Bone marrow (tissue), 2 donors: ENCODE measurements at regions not wholly inside any gene's neighbourhood (a gene's known extent, or its start where the extent isn't known, plus 50 kb on each side); places are given as distances from the start of the nearest gene placed in this dataset.

Experiments
- DNase-seq, 2 donors: peaks; one replicate each; lab custom pipeline; 2025; lab: John Stamatoyannopoulos, UW

- DNase-seq, result no peak
These were observed 494.1 kb downstream of the TOX3 start for GRCh38 chr16:52052818-52053217.

DNA sequence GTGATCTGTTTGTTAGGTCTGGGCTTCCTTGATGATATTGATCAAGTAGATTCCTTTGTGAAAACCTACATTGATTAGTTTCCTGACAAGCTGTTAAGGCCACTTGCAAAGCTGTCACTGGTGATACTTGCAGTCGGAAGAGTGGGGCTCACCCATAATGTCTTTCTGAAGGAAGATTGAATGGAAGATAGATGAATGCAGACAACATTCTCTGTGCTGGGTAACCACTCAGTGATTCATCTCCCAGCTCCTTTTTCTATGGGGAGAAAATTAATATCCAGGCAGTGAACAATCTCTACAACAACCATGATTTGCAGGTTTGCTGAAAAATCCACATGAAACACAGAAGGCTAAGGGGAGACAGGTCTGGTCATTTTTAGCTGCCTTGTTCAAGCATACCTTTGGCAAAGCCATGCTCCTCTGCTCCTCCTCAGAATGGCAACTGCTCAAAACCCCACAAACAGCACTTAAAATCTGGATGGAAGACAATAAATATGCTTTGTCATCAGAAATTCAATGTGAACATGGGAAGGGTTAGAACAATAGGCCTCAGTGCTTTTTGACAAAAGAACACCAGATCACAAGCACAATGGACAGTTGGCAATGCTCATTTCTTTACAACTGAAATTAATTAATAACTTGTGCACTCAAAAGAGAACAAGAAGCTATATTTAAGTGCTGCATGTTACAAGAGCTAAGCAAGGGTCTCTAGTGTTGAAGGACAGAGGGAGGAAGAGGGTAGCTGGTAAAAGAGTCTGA is 495.4 kb downstream of the TOX3 start:
- DNase-seq, result no peak

GRCh38 chr16:52050418-52050817 is 496.5 kb downstream of the TOX3 start:
- no peak for DNase-seq

- DNase-seq, result no peak
These were observed 511.5 kb downstream of the TOX3 start for GRCh38 chr16:52035436-52035835.

DNA sequence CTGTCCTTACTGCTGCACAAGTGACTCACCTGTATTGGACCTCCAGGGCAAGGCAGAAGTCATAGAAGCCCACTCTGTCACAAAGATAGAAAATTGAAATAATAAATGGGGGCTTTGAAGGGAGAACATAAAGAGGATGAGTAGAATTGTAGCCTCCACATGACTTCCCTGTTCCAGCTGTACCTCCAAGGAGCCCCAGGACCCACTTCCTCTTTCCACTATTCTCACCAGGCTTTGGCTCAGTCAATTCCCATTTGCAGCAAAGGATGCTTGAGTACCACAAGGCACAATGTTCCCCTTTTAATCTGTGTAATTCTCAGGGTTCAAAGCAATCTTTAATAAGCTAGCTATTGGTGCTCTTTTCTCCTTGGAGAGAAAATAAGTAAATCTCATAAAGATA is 512.1 kb downstream of the TOX3 start:
- DNase-seq, result no peak

DNA sequence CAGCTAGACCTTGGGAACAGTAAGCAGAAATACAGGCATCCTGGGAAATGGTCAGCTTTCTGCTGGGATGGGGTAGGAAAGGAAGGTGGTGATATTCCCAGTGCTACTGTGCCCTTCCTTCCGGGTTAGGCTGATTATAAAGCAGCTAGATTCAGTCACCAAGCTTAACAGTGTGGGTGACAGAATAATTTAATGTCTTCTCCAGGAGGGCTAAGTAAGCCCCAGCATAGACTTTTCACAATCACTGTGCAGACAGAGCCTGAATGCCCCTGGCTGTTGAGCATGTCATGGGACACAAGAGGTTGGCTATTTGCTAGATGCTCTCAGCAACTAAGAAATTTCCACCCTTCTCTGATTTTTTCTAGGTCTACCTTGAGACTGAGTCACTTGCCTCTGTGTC is 513.0 kb downstream of the TOX3 start:
- no peak for DNase-seq

DNA sequence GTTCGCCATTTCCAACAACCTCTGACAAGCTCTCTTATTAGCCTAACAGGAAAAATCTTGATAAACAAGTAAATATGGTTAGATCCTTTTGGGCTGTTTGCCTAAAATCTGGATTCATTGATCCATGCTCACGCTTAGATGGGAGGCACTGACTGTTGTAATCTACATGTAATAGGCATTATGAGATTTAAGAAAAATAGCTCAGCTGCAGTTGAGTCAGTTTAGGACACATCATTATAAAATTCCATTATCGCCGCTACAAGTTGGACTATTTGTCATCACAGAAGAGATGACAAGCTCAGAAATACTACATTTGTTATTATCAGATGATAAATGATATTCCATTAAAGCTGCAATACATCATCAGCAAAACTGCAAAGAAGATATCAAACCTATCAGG is 524.0 kb downstream of the TOX3 start:
- DNase-seq, result no peak

DNA sequence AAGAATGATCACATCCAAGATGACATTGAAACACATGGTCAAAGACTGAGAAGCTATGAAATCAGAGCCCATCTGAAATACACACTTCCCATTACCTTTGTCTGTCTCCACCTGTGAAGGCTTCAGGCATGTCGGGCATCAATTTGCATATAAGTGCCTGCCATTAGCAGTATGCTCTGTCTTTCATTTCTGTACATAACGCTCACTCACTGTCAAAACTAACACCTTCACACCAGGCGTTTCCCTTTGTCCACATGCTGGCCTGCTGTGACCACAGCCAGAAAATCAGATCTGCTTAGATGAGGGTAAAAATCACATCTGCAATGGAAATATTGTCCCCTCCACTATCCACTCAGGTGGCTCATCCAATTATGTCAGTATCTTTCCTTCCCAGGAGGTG is 524.8 kb downstream of the TOX3 start:
- DNase-seq, result no peak

DNA sequence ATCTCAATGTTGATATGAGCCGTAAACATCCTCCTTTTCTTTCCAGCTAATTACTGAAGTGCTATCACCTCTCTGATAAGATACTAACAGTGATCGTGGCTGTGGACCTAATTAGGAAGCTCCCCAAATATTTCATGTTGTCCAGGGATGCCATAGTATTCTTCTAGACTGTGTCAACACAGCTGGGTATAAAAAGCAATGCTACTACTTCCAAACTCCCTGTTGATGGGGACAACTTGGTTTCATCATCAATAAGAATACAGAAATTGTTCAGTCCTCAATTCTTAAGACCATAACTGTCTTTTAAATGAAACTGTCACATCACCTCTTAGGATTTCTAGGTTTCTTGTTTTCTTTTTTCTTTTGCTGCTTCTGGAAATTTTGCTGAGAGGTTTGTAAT is 530.6 kb downstream of the TOX3 start:
- no peak for DNase-seq

DNA sequence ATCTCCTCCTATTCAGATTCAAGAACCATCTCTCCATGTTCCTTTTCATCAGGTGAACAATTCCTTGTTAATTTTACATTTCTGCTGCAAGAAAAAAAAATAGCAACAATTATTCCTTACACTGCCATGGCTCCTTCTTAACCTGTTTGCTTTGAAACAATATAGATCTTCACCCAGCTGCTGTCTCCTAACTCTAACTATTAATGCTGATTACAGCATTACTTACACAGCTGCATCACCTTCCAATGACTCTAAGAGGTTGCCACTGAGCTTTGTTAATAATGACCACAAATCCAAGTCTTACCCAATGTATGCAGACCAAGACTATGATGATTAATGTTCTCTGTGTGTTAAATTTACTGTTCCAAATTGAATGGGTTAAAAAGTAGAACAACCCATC is 541.4 kb downstream of the TOX3 start:
- no peak for DNase-seq

- no peak for DNase-seq
These were observed 542.6 kb downstream of the TOX3 start for GRCh38 chr16:52004343-52004742.

DNA sequence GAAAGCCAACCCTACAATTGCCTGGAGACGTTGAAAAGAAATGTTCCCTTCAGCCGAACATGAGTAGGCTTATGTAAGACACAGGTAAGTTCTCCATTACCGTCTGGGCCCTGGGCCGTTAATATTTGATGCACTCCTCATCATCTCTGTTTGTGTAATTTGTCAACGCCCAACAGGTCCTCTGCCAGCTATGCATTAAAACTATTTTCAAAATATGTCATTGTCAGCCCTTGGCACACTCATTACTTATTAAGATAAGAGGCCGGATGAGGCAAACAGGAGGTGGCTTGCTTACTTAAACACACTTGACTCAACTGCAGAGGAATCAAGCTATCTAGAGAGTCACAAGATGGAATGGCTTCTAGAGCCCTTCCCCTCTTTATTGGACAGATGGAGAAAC is 544.9 kb downstream of the TOX3 start:
- no peak for DNase-seq

DNA sequence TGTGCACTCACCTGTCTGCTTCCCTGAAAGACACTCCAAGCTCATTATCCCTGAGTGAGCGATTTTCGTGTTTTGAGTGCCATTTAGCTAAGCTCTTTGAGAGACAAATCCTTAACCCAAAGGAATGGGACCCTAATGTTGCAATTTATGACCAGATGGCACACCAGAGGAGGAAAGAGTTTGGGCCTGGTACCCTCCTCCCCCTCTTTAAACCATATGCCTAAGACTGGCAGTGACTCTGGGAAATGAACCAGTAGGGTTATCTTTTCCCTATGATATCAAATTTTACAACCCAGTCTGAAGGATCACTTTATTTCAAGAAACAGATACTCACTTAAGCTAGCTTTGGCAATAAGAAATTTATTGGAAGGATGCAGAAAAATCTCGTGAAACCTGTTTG is 550.4 kb downstream of the TOX3 start:
- no peak for DNase-seq

- no peak for DNase-seq
These were observed 552.3 kb downstream of the TOX3 start for GRCh38 chr16:51994597-51994996.

- no peak for DNase-seq
These were observed 557.2 kb downstream of the TOX3 start for GRCh38 chr16:51989637-51990230.

DNA sequence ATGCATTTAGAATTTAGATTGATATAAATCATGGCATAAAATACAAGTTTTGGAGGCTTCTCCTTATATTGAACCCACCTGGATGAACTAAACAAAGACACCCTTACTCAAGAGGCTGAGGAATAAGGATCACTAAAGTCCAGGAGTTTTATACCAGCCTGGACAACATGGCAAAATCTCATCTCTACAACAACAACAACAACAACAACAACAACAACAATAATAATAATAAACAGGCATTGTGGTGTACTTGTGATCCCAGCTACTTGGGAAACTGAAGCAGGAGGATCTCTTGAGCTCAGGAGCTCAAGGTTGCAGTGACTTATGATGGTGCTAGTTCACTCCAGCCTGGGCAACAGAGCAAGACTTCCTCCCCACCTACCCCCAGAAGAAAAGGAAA is 558.0 kb downstream of the TOX3 start:
- DNase-seq, result no peak

GRCh38 chr16:51987519-51987918 is 559.4 kb downstream of the TOX3 start:
- DNase-seq, result no peak

- no peak for DNase-seq
These were observed 560.2 kb downstream of the TOX3 start for GRCh38 chr16:51986717-51987116.

DNA sequence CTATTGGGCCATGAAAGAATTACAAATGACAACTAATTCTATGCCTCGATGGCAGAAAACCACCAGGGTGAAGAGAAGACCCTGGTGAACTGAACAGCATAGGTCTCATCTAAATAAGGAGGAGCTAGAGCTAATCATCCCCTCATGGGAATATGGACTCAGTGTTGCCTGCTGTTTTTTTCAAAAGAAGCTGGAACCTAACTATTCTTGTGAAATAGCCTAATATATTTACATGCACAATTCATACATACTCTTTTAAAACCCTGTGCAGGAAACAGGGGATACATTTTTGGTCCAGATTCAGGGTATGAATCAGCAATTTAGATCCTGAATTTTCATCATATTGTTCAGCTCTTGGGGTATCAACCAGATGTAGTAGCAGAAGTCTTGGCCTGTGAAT is 560.6 kb downstream of the TOX3 start:
- no peak for DNase-seq

GRCh38 chr16:51985126-51985525 is 561.8 kb downstream of the TOX3 start:
- no peak for DNase-seq

- no peak for DNase-seq
These were observed 562.5 kb downstream of the TOX3 start for GRCh38 chr16:51984395-51984794.

DNA sequence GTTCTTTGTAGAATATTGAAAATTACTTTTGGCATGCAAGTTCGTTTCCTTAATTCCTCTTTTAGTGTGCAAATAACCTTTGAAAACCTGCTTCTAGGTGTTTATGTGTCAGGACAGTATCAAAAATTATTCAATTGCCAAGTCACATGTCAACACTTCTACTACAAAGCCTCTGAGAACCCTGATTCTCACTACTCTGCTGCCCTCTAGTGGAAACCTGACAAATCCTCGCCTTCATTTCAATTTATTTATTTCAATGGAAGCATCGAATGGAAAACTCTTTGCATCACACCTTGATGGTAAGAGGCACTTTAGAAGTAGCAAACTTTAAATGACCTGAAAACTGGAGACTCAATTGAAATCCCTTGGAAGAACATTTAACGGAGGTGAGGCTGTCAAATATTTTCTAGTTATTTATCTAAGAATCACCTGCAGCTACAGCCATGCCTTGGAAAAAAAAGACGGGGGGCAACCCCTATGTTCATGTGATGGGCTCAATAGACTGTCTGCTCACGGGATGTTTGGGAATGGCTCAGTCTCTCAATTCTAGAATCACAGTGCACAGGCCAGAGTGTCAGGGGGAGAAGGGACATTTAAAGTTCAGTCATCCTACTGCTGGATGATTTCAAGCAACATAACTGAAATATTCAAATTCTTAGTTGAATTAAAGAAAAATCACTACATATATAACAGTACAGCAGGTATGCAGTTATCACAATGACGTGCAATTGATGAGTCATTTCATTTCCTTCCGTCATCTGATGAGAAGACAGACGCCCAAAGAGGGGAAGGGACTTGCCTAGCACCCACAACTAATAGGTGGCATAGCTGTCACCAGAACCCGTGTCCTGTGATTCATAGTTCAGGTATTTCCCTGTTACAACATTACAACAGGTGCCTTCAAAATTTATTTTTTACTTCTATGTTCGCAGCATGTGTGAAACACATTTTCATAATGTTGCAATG is 563.9 kb downstream of the TOX3 start:
- peak in 1 of 2 donors; percentile 26 for DNase-seq

GRCh38 chr16:51981725-51982124 is 565.2 kb downstream of the TOX3 start:
- no peak for DNase-seq
